ENCODE measurements at regions not wholly inside any gene's neighbourhood (a gene's known extent, or its start where the extent isn't known, plus 50 kb on each side); places are given as distances from the start of the nearest gene placed in this dataset.
"Not testable (repeated sequence)": the region's sequence is repeated elsewhere in the genome, so short reads cannot be mapped to it uniquely, and the experiment has no call there.

- H3K4me3 ChIP-seq (ENCODE audit: low read depth, low read length), result no peak overlapping the region
- TF ChIP-seq CTCF (conservative IDR thresholded peaks at IDR 0.05; ENCODE audit: low read depth, low read length), result no peak
- no peak for DNase-seq (ENCODE audit: low read depth)
These were observed 229.5 kb downstream of the SHQ1 start for GRCh38 chr3:72618739-72619138.

GRCh38 chr3:72617424-72618024, 230.7 kb downstream of the SHQ1 start:
- no peak overlapping the region for H3K4me3 ChIP-seq (ENCODE audit: low read depth, low read length)
- no peak for TF ChIP-seq CTCF (conservative IDR thresholded peaks at IDR 0.05; ENCODE audit: low read depth, low read length)
- DNase-seq (ENCODE audit: low read depth), result no peak

- DNase-seq (ENCODE audit: low read depth), result no peak
- TF ChIP-seq CTCF (conservative IDR thresholded peaks at IDR 0.05; ENCODE audit: low read depth, low read length), result no peak
- no peak overlapping the region for H3K4me3 ChIP-seq (ENCODE audit: low read depth, low read length)
These were observed 232.5 kb downstream of the SHQ1 start for GRCh38 chr3:72615776-72616175.

- DNase-seq (ENCODE audit: low read depth), result no peak
- TF ChIP-seq CTCF (conservative IDR thresholded peaks at IDR 0.05; ENCODE audit: low read depth, low read length), result no peak
- H3K4me3 ChIP-seq (ENCODE audit: low read depth, low read length), result no peak overlapping the region
These were observed 233.1 kb downstream of the SHQ1 start for GRCh38 chr3:72615182-72615581.

- H3K4me3 ChIP-seq (ENCODE audit: low read depth, low read length), result no peak overlapping the region
- DNase-seq (ENCODE audit: low read depth), result no peak
- TF ChIP-seq CTCF (conservative IDR thresholded peaks at IDR 0.05; ENCODE audit: low read depth, low read length), result no peak
These were observed 233.7 kb downstream of the SHQ1 start for GRCh38 chr3:72614394-72615074.

- TF ChIP-seq CTCF (conservative IDR thresholded peaks at IDR 0.05; ENCODE audit: low read depth, low read length), result no peak
- H3K4me3 ChIP-seq (ENCODE audit: low read depth, low read length), result no peak overlapping the region
- no peak for DNase-seq (ENCODE audit: low read depth)
These were observed 234.4 kb downstream of the SHQ1 start for GRCh38 chr3:72613871-72614270.

- not testable (repeated sequence) for DNase-seq (ENCODE audit: low read depth); H3K4me3 ChIP-seq (ENCODE audit: low read depth, low read length)
These were observed 239.1 kb downstream of the SHQ1 start for GRCh38 chr3:72609114-72609513.
